ENCODE measurements at regions not wholly inside any gene's neighbourhood (a gene's known extent, or its start where the extent isn't known, plus 50 kb on each side); places are given as distances from the start of the nearest gene placed in this dataset.

DNA sequence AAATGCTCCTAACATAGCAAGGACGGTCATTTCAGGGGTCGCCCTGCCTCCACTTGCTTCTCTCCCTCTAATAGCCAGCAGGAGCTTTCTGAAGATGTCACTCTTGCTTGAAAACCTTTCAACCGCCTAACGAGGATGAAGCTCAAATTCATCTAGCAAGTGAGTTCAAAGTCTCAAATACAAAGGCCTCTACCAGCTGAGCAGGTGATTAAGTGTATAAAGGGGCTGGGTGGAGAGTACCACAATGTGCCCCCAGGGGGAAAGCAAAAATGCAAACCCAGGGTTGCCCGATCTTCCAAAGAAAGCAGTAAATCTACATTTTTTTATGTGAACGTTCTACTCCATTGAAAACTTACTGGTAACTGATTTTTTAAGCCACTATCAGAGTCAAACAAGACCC lies 50.4 kb upstream of the GRIP2 start:
- H3K27ac Mint-ChIP-seq = no peak overlapping the region
- peaks cover 68% of the 10 kb centered on the region for H3K27me3 Mint-ChIP-seq
- no peak for ATAC-seq

DNA sequence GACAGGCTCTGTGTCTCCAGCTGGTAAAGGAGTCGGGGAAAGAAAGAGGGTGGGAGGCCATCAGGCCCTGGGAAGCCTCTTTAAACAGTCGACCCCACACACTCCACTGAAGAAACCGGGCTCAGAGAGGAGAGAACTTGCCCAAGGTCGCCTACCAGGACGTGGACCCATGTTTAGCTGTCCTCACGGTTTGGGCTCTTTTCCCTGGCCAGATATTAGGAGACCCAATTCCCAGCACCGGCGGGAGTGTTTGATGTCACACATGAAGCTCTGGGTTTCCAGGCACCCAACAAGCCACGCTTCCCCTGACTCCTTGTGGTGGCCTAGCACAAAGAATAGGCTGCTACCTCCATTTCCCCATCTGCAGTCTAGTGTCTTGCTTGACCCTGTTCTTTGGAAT lies 52.2 kb upstream of the GRIP2 start:
- Mint-ChIP-seq H3K27ac (no peak overlapping the region), H3K4me3 (no peak overlapping the region), H3K27me3 (peaks cover 76% of the 10 kb centered on the region), H3K36me3 (no peaks in the 10 kb centered on the region), H3K9me3 (no peaks in the 10 kb centered on the region), H3K4me1 (no peaks in the 10 kb centered on the region)
- ATAC-seq = no peak

More for the DNA sequence above, 50.4 kb upstream of the GRIP2 start:
- H3K9me3 Mint-ChIP-seq = no peaks in the 10 kb centered on the region
- no peaks in the 10 kb centered on the region for H3K4me1 Mint-ChIP-seq
- H3K36me3 Mint-ChIP-seq = no peaks in the 10 kb centered on the region
- no peak overlapping the region for H3K4me3 Mint-ChIP-seq

DNA sequence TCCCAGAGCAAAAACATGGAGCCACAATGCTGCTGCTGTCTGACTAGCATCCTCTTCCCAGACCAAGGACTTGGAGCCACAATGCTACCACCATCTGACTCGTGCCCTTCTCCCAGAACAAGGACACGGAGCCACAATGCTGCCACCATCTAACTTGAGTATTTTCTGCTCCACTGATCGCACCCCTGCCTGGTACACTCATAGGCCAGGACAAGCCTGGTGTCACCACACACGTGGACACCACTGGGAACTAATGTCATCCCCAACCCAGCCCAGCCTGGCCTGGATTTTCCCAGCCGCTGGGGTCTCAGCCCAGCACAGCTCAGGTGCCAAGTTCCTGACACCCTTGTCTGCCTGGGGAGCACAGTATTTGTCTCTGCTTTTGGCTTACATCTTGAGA lies 52.7 kb upstream of the GRIP2 start:
- ATAC-seq = no peak
- Mint-ChIP-seq H3K4me1 (no peaks in the 10 kb centered on the region), H3K9me3 (no peaks in the 10 kb centered on the region), H3K27me3 (peaks cover 74% of the 10 kb centered on the region), H3K36me3 (no peaks in the 10 kb centered on the region), H3K27ac (no peak overlapping the region), H3K4me3 (no peak overlapping the region)

DNA sequence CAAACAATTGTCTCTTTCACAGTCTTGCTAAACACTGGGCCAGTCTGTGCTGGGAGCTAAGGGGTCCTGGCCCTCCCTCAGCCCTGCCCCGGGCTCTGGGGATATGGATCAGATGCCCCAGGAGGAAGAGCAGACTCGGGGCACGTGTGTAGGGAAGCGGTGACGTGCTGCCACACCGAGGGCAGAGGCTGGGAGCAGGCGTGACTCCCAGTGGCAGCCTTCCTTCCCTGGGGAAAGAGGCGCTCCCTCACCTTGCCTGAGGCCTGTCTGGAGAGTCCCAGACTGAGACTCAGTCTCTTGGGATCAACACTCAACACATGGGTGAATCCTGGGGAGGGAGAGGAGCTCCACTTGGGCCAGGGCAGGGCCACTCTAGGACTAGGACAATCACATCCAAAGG lies 54.1 kb upstream of the GRIP2 start:
- Mint-ChIP-seq H3K9me3 (peaks cover 10% of the 10 kb centered on the region), H3K4me3 (no peak overlapping the region), H3K36me3 (no peaks in the 10 kb centered on the region), H3K4me1 (no peaks in the 10 kb centered on the region), H3K27me3 (peaks cover 74% of the 10 kb centered on the region), H3K27ac (no peak overlapping the region)
- no peak for ATAC-seq

DNA sequence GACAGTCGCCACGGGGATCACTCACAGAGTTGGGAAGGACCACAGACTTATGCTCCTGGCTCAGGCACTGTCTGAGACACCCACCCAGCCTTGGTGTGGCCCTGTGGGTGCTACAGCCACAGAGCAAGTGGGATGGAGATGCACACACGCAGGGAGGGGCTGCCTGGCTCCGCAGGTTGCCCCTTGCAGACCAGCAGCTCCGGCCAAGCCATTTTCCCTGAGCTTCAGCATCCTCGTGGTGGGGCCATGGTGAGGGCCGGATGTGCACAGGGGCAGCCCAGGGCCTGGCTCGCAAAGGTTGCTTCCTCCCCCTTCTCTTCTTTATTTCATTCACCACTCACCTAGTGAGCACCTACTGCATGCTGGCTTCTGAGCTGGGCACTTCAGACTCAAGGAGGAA lies 55.4 kb upstream of the GRIP2 start:
- Mint-ChIP-seq H3K4me3 (no peak overlapping the region), H3K27me3 (peaks cover 79% of the 10 kb centered on the region), H3K36me3 (no peaks in the 10 kb centered on the region), H3K27ac (no peak overlapping the region), H3K9me3 (peaks cover 10% of the 10 kb centered on the region), H3K4me1 (no peaks in the 10 kb centered on the region)
- no peak for ATAC-seq

DNA sequence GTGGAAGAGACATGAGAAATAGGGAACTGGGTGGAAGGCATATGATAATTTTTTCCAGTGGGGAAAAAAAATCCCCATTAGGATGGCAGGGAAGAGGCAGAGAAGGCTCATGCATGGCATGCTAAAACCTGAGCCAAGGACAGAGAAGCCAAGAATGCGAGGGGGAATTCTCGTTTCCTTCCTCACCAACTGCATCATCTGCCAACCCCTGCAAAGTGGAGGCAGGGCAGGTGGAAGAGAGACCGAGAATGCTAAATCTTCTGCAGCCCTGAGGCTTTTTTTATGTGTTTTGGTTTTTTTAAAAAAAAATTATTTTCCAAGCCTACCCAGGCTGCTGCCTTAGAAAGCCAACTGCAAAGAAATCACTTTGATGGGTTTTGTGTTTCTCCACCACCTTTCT lies 54.3 kb upstream of the CCDC174 start:
- H3K9me3 Mint-ChIP-seq = peaks cover 10% of the 10 kb centered on the region
- H3K4me3 Mint-ChIP-seq = no peak overlapping the region
- no peaks in the 10 kb centered on the region for H3K36me3 Mint-ChIP-seq
- peaks cover 81% of the 10 kb centered on the region for H3K27me3 Mint-ChIP-seq
- no peak overlapping the region for H3K27ac Mint-ChIP-seq
- ATAC-seq = no peak
- H3K4me1 Mint-ChIP-seq = no peaks in the 10 kb centered on the region

DNA sequence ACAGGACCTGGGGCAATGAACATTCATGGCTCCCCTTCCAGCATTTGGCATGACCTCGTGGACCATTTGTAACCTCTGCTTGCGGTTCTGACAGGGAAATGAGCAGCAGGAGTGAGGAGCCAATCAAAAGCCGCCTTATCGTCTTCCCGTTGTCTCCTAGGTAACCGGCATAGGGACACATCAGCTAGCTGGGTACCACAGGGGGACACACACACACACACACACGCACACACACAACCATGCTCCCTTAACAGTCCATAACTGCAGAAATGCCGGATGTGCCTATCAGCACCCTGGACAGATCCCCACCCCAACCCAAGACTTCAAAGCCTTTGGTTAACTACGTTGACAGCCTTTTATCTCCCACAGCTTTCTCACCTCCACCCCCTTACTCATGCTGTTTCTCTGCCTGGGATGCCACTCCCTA lies 53.4 kb upstream of the CCDC174 start:
- no peaks in the 10 kb centered on the region for H3K4me1 Mint-ChIP-seq
- no peak overlapping the region for H3K27ac Mint-ChIP-seq
- peaks cover 11% of the 10 kb centered on the region for H3K9me3 Mint-ChIP-seq
- no peak for ATAC-seq
- H3K36me3 Mint-ChIP-seq = peaks cover 1% of the 10 kb centered on the region
- peaks cover 79% of the 10 kb centered on the region for H3K27me3 Mint-ChIP-seq
- H3K4me3 Mint-ChIP-seq = no peak overlapping the region

DNA sequence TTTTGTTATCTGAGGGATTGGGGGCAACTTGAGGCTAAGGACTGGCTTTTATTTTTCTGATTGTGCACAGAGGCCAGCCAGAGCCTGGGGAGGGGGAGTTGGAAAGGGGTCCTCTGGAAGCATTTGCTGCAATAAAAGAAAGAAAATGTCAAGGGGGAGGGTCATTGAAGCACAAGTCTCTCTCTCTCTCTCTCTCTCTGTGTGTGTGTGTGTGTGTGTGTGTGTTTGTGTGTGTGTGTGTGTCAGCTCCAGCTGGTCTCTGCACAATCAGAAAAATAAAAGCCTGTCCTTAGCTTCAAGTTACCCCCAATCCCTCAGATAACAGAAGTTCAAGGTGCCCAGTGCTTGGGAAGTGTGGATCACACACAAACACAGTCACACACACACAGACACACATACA lies 52.1 kb upstream of the CCDC174 start:
- Mint-ChIP-seq H3K27ac (no peak overlapping the region), H3K36me3 (peaks cover 6% of the 10 kb centered on the region), H3K9me3 (peaks cover 14% of the 10 kb centered on the region), H3K4me1 (no peaks in the 10 kb centered on the region), H3K27me3 (peaks cover 76% of the 10 kb centered on the region), H3K4me3 (no peak overlapping the region)
- ATAC-seq = no peak

DNA sequence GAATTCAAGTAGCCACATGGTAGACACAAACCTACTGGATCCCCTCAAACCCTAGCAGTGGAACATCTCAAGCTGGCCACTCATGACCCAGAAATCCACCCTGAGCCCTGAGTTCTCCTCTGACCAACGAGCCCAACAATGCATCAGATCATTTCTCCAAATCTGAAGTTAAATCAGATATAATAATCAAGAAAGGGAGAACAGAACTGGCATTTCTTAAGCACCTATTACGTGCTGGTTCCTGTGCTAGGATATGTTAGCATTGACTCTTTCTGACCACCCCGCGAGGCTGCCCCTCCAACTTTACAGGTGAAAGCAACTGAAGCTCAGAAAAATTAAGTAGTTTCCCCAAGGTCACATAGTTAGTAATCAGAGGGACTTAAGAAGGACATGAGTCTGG lies 51.5 kb upstream of the CCDC174 start:
- Mint-ChIP-seq H3K9me3 (peaks cover 14% of the 10 kb centered on the region), H3K27me3 (peaks cover 79% of the 10 kb centered on the region), H3K36me3 (peaks cover 6% of the 10 kb centered on the region), H3K27ac (no peak overlapping the region), H3K4me3 (no peak overlapping the region), H3K4me1 (no peaks in the 10 kb centered on the region)
- no peak for ATAC-seq

DNA sequence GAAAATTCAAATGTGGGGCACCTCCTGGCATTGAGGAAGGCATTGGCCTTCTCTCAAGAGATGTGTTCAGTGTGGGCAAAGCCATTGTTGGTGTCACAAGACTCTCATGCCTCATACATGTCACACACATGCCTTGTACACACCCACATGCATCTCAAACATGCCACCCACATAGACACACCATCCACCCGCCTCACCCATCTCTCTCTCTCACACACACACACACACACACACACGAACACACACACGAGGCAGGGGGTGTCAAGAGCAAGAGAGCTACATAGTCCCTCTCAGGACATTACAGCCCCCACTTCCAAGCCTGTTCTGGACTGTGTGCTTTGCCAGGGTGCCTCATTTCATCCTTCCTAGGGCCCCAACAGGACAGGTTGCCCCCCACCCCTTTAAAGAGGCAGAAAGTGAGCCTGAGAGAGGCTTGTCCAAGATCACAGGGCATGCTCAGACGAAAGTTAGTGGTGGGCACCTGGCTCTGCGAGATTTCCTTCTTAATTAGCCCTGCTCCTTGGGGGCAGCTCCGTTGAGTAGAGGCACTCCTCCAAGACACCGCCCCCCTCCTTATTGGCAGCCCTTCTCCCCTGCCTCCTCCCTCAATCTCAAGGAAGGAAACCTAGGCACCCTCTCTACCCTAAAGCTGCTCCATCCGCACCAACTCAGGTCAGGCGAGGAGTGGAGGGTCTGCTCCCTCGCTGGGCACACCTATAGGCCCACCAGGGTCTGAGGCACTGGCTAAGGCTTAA lies 50.5 kb upstream of the CCDC174 start:
- H3K27ac Mint-ChIP-seq = no peak overlapping the region
- H3K9me3 Mint-ChIP-seq = peaks cover 14% of the 10 kb centered on the region
- H3K27me3 Mint-ChIP-seq = peaks cover 82% of the 10 kb centered on the region
- H3K36me3 Mint-ChIP-seq = peaks cover 6% of the 10 kb centered on the region
- ATAC-seq = no peak
- H3K4me3 Mint-ChIP-seq = no peak overlapping the region
- H3K4me1 Mint-ChIP-seq = no peaks in the 10 kb centered on the region

DNA sequence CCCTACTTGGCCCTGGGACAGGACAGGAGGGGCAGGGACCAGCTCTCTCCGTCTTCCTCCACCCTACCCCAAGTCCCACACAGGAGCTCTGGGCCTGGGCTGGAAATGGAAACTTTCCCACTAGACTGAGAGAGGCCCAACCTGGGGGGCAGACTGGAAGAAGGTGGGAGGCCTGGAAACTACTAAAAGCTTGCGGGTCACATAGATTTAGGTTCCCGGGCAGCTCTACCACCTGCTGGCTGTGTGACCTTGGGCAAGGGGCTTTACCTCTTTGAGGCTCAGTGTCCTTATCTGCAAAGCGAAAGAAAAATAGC lies 49.9 kb upstream of the CCDC174 start:
- peaks cover 14% of the 10 kb centered on the region for H3K9me3 Mint-ChIP-seq
- peaks cover 82% of the 10 kb centered on the region for H3K27me3 Mint-ChIP-seq
- no peaks in the 10 kb centered on the region for H3K4me1 Mint-ChIP-seq
- H3K27ac Mint-ChIP-seq = no peak overlapping the region
- no peak overlapping the region for H3K4me3 Mint-ChIP-seq
- no peak for ATAC-seq
- H3K36me3 Mint-ChIP-seq = peaks cover 6% of the 10 kb centered on the region

Measured in stimulated activated memory B cell treated with anti-CD40 and anti-IgM and Interleukin-4, amounts not matched to agents 10 μg/mL and 1 μg/mL and 100 μg/mL, for 72 hours (primary cell).